Middle frontal gyrus (tissue), 1 donor: ENCODE measurements at regions not wholly inside any gene's neighbourhood (a gene's known extent, or its start where the extent isn't known, plus 50 kb on each side); places are given as distances from the start of the nearest gene placed in this dataset.

Experiments used
- DNase-seq: peaks from one replicate; pipeline ENCODE4 v3.0.0-alpha.2; 2015; ENCODE audit warnings: low spot score; ENCODE audit errors: extremely low spot score

DNA sequence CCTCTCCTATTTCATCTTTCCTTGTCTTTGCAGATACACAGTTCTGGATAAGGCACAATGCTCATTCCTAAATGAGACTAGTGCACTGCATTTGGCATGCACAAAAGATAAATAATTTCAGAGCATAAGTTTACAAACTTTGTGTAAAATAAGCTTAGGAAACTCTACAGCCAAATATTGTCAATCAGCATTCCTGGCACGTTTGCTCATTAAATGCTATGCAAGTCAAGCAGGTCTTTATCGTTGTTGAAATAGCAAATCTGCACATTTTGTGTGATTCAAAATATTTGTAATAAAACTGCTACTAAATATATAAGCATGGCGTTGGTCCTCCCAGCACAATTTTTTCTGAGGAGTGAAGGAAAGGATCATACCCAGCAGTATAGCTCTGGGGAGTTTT lies 322.1 kb upstream of the NOCT start:
- DNase-seq: no peak

DNA sequence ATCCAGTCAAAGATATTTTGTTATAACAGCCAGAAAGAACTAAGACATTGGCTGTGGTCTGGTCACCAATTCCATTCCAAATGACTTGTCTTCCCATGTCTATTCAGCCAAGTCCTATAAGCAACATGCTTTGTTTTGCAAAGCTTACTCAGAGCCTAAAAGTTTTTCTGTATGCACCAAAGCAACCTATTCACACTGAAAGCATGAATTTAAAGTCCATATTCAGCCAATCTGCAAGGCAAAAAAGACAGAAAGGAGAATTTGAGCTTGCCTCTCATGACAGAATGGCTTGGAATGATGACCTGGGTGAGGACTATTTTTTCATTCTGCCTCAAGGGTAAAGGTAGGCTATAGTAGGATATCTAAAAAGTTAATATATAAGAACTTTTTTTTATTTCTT lies 323.2 kb upstream of the NOCT start:
- no peak for DNase-seq

- no peak for DNase-seq
Measured at GRCh38 chr4:138689593-138689992, 326.0 kb upstream of the NOCT start.

- no peak for DNase-seq
Measured at GRCh38 chr4:138689187-138689586, 326.4 kb upstream of the NOCT start.

- no peak for DNase-seq
Measured at GRCh38 chr4:138688408-138689085, 327.0 kb upstream of the NOCT start.

DNA sequence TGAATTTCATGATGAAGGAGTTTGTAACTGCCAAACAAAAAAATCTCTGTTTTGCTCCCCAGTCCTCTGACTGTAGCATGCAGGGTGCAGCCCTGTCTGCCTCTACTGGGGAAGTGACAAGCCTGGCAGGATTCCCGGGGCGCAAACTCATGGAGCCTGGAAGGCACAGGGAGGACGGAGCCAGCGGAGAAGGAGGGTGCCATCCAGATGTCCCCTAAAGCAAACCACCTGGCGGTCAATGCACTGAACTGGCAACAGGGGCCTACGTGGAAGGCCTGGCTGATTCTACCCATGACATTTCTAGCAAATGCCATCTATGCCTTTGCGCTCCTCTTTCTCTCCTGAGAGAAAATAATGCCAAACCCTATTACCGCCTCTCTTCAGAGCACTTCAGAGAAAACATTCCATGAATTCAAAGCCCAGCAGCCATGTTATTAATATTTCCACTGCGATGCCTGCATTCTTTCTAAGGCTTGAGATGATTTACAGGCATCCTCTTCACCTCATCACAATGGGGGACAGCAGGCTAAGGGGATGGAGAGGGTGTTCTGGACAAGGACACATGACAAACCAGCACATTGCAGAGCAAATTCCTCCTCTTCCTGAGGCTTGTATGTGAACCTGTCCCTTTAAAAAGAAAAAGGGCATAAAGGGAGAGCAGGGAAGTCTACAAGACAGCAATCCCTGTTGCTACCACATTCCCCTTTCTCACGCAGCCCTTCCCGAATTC lies 329.3 kb upstream of the NOCT start:
- DNase-seq: no peak

- no peak for DNase-seq
Measured at GRCh38 chr4:138685316-138685715, 330.3 kb upstream of the NOCT start.

DNA sequence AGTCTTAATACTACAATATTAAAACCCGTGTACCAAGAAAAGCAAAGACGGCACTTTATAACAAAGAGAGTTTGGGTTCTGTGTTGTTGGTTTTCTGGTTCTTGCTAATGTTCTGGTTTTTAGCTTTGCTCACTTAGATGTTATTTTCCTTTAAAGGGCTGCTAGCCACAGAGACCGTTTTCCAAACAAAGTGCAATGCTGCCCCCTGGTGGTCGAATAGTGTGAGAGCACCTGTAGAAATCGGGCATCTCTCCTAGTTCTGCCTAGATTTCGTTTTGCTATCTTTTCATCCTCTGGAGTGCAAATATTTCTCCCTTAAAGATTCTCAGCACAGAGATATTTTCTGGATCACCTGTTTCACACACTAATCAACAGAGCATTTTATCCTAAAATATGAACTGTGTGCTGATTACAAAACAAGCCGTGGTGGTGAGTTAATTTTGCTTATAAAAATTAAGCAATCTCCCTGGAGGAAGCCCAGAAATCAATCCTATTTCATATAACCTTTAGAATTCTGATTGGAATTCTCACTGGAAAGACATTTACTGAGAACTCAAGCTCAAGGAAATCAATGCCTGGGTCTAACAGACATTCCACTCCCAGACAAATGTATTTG lies 334.5 kb upstream of the NOCT start:
- DNase-seq: peak; percentile 84

- DNase-seq: no peak
Measured at GRCh38 chr4:138680256-138680655, 335.3 kb upstream of the NOCT start.

GRCh38 chr4:138678985-138679746 lies 336.4 kb upstream of the NOCT start:
- no peak for DNase-seq

GRCh38 chr4:138677748-138678147 lies 337.8 kb upstream of the NOCT start:
- no peak for DNase-seq

DNA sequence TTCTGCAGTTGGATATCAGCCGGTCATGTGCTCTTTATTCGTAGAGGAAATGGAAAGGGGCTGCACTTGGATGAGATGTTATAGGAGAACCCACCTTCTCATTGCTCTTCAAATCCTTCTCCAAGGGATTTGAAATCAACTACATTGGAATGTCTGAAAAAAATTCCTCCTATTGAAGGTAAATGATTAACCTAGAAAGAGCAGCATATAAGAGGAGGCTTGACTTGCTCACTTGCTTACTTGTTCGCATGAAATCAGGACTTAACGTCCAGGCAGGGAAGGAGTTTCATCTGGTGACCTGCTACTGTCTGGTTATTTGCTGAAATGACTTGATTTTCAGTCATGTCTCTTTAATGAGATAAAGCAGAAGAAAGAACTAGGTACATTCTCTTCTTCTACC lies 338.4 kb upstream of the NOCT start:
- DNase-seq: no peak

DNA sequence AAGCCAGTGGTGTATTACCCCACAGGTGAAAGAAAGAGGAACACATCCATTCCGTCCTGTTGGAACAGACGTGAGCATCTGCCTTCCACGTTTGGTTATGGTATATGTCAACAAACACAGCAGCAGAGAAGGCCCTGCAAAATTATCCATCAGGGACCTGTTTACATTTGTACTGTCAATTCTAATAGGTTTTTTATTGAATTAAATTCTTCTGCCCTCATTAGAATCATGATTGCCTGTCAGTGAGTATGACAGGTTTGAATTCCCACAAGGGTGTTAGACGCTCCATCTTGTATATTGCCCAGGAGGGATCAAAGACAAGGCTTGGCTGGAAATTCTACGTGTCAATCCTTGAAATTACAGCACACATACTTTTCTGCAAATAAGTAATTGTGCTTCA lies 339.9 kb upstream of the NOCT start:
- no peak for DNase-seq

DNA sequence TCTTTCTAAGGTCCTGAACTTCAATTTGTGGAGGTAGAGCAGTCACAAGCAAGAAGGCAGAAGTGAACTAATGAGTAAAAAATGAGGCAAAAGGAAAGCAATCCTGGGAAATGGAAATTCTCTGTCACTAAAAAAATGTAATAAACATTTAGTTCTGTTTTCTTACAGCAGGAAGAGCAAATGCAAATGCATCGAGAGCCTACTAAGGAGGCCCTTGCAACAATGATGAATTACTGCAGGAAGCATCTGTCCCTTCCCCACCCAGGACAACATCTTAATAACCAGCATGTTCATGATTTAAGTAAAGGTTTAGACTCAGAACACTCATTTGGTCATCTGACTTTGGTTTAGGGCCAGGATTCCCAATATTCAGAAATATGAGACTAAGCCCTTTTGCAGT lies 341.4 kb upstream of the NOCT start:
- DNase-seq: no peak

GRCh38 chr4:138673053-138673452 lies 342.5 kb upstream of the NOCT start:
- no peak for DNase-seq

GRCh38 chr4:138672393-138672976 lies 343.1 kb upstream of the NOCT start:
- DNase-seq: no peak

GRCh38 chr4:138671606-138672084 lies 343.9 kb upstream of the NOCT start:
- DNase-seq: no peak

DNA sequence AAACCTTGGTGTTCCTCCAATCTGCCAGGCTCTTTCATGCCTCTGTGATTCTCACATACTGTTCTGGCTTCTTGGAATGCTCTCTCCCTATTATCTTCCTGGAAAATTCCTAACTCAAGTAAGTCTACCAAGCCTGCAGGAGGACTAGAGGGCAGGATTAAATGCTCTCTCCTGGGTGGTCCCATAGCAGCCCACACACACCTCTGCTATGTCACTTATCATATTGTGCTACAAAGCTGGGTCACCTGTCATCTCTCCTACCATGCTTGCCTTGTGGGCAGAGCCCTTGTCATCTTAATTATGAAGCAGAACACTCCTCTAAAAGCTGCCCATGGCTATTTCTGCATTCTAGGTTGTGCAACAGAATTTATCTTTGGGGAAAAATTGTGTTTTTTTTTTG lies 344.5 kb upstream of the NOCT start:
- no peak for DNase-seq

DNA sequence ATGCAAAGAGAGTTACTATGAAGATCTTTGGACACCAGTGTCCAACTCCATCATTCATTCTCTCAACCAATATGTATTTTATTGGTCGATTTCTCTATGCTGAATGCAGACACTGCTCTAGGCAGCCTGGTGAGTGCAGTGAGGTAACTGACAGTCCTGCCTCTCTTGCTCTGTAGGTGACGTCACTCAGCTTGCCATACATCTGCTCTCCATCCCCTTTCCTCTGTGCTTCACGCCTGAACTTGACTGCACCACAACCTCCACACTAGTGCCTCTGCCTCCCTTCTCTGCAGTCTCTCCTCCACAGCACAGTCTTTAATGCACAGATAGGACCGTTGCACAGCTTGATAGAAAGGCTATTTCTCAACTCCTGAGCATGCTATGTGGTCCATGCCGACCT lies 344.9 kb upstream of the NOCT start:
- DNase-seq: no peak

GRCh38 chr4:138669479-138670315 lies 345.9 kb upstream of the NOCT start:
- DNase-seq: no peak

- no peak for DNase-seq
Measured at GRCh38 chr4:138668309-138668708, 347.3 kb upstream of the NOCT start.
